WERI-Rb-1 (cell line): ENCODE measurements at regions not wholly inside any gene's neighbourhood (a gene's known extent, or its start where the extent isn't known, plus 50 kb on each side); places are given as distances from the start of the nearest gene placed in this dataset.

ENCODE experiments used
- DNase-seq: peaks from one replicate; pipeline ENCODE4 v3.0.0-alpha.2; 2020
- H3K27ac ChIP-seq: fragments of 250-450 bp; sonication (Bioruptor Pico); 2 replicates; pipeline ENCODE4 v1.5.1; 2020; ENCODE audit warnings: mild to moderate bottlenecking, moderate library complexity
- H3K27me3 ChIP-seq: fragments of 250-450 bp; sonication (Bioruptor Pico); 2 replicates; pipeline ENCODE4 v1.5.1; 2021; ENCODE audit warnings: mild to moderate bottlenecking, low read depth, moderate library complexity; ENCODE audit not compliant: insufficient read depth, severe bottlenecking
- H3K36me3 ChIP-seq: fragments of 250-450 bp; sonication (Bioruptor Pico); 2 replicates; pipeline ENCODE4 v1.5.1; 2020; ENCODE audit warnings: mild to moderate bottlenecking, moderate library complexity
- H3K4me3 ChIP-seq: 2 replicates; pipeline ENCODE4 v1.5.1; 2011; ENCODE audit warnings: low read depth, mild to moderate bottlenecking, control low read depth, low read length
- H3K9me3 ChIP-seq: fragments of 250-450 bp; sonication (Bioruptor Pico); 2 replicates; pipeline ENCODE4 v1.5.1; 2021; ENCODE audit warnings: mild to moderate bottlenecking, moderate library complexity; ENCODE audit not compliant: severe bottlenecking
- CTCF ChIP-seq: IDR thresholded peaks from 2 replicates; pipeline ENCODE4 v1.5.1; 2011; ENCODE audit warnings: low read depth, mild to moderate bottlenecking, control low read depth, inconsistent platforms, low read length

- no peaks in the 10 kb centered on the region for H3K36me3 ChIP-seq
- TF ChIP-seq CTCF: no peak
- DNase-seq: no peak
- no peak overlapping the region for H3K27ac ChIP-seq
- no peak overlapping the region for H3K4me3 ChIP-seq
- H3K9me3 ChIP-seq: no peaks in the 10 kb centered on the region
- peaks cover 4% of the 10 kb centered on the region for H3K27me3 ChIP-seq
These were observed 174.4 kb upstream of the ADRA1B start for GRCh38 chr5:159741829-159742322.

GRCh38 chr5:159743234-159743633 lies 173.0 kb upstream of the ADRA1B start:
- no peak for TF ChIP-seq CTCF

GRCh38 chr5:159746707-159747106 lies 169.6 kb upstream of the ADRA1B start:
- Histone ChIP-seq H3K36me3 (no peaks in the 10 kb centered on the region), H3K27me3 (peaks cover 15% of the 10 kb centered on the region), H3K9me3 (no peaks in the 10 kb centered on the region), H3K4me3 (no peak overlapping the region), H3K27ac (no peak overlapping the region)
- no peak for TF ChIP-seq CTCF
- no peak for DNase-seq

More at GRCh38 chr5:159743234-159743633, 173.0 kb upstream of the ADRA1B start:
- H3K4me3 ChIP-seq: no peak overlapping the region
- no peak for DNase-seq
- H3K27me3 ChIP-seq: no peaks in the 10 kb centered on the region
- no peak overlapping the region for H3K27ac ChIP-seq
- H3K36me3 ChIP-seq: no peaks in the 10 kb centered on the region
- no peaks in the 10 kb centered on the region for H3K9me3 ChIP-seq

GRCh38 chr5:159749146-159749545 lies 167.1 kb upstream of the ADRA1B start:
- TF ChIP-seq CTCF: no peak
- DNase-seq: no peak
- Histone ChIP-seq H3K27me3 (peaks cover 15% of the 10 kb centered on the region), H3K27ac (no peak overlapping the region), H3K36me3 (no peaks in the 10 kb centered on the region), H3K9me3 (no peaks in the 10 kb centered on the region), H3K4me3 (no peak overlapping the region)

- Histone ChIP-seq H3K9me3 (no peaks in the 10 kb centered on the region), H3K4me3 (no peak overlapping the region), H3K36me3 (no peaks in the 10 kb centered on the region), H3K27ac (no peak overlapping the region), H3K27me3 (peaks cover 15% of the 10 kb centered on the region)
- TF ChIP-seq CTCF: no peak
- DNase-seq: no peak
These were observed 166.1 kb upstream of the ADRA1B start for GRCh38 chr5:159750226-159750625.

GRCh38 chr5:159751459-159751858 lies 164.8 kb upstream of the ADRA1B start:
- Histone ChIP-seq H3K27me3 (peaks cover 15% of the 10 kb centered on the region), H3K27ac (no peak overlapping the region), H3K36me3 (no peaks in the 10 kb centered on the region), H3K4me3 (no peak overlapping the region), H3K9me3 (no peaks in the 10 kb centered on the region)
- no peak for TF ChIP-seq CTCF
- no peak for DNase-seq
